ENCODE measurements at regions not wholly inside any gene's neighbourhood (a gene's known extent, or its start where the extent isn't known, plus 50 kb on each side); places are given as distances from the start of the nearest gene placed in this dataset.

- Histone ChIP-seq H3K27ac (peak overlapping the region; percentile 7 to 82 (median 64)), H3K4me1 (peaks cover 0 to 27% (median 3%) of the 10 kb centered on the region in 3 donors), H3K9me3 (no peaks in the 10 kb centered on the region), H3K27me3 (no peaks in the 10 kb centered on the region), H3K36me3 (no peaks in the 10 kb centered on the region), H3K4me3 (peak overlapping the region in 1 of 2 donors; percentile 34)
- 54 to 61% methylated on average over 4 to 12 of the region's 23 CpGs for WGBS, 2 donors (ENCODE audit: low coverage in 1 of 2)
- peak; percentile 72 for ATAC-seq
- TF ChIP-seq POLR2AphosphoS5 (IDR thresholded peaks at IDR 0.05) (peak; percentile 65), EP300 (IDR thresholded peaks at IDR 0.05) (peak; percentile 21), CTCF (IDR thresholded peaks at IDR 0.05) (peak in 3 of 4 experiments; percentile 74 to 89 (median 83)), POLR2A (IDR thresholded peaks at IDR 0.05) (no peak)
Measured at GRCh38 chr3:126259411-126260391, 79.3 kb upstream of the ALDH1L1 start.

GRCh38 chr3:126258670-126259069 lies 78.3 kb upstream of the ALDH1L1 start:
- H3K36me3 ChIP-seq: no peaks in the 10 kb centered on the region
- 60% methylated on average over 1 of the region's 1 CpG; no CpG with 5 or more reads in 1 of the 2 donors for WGBS, 2 donors (ENCODE audit: low coverage in 1 of 2)
- peak overlapping the region in 1 of 4 donors; percentile 82 for H3K27ac ChIP-seq
- TF ChIP-seq EP300 (IDR thresholded peaks at IDR 0.05): no peak
- TF ChIP-seq POLR2AphosphoS5 (IDR thresholded peaks at IDR 0.05): no peak
- no peak for TF ChIP-seq CTCF (IDR thresholded peaks at IDR 0.05)
- no peak for TF ChIP-seq POLR2A (IDR thresholded peaks at IDR 0.05)
- H3K4me1 ChIP-seq: peaks cover 0 to 25% (median 3%) of the 10 kb centered on the region in 3 donors
- no peak for ATAC-seq
- no peaks in the 10 kb centered on the region for H3K9me3 ChIP-seq
- H3K27me3 ChIP-seq: no peaks in the 10 kb centered on the region
- no peak overlapping the region for H3K4me3 ChIP-seq

- WGBS, 2 donors (ENCODE audit: low coverage in 1 of 2): 82 to 90% methylated on average over 3 of the region's 3 CpGs
- Histone ChIP-seq H3K27ac (no peak overlapping the region), H3K27me3 (no peaks in the 10 kb centered on the region), H3K4me1 (peaks cover 0 to 25% (median 3%) of the 10 kb centered on the region in 3 donors), H3K9me3 (no peaks in the 10 kb centered on the region), H3K4me3 (no peak overlapping the region), H3K36me3 (no peaks in the 10 kb centered on the region)
- no peak for TF ChIP-seq CTCF (IDR thresholded peaks at IDR 0.05)
- TF ChIP-seq POLR2AphosphoS5 (IDR thresholded peaks at IDR 0.05): no peak
- TF ChIP-seq POLR2A (IDR thresholded peaks at IDR 0.05): no peak
- no peak for TF ChIP-seq EP300 (IDR thresholded peaks at IDR 0.05)
- no peak for ATAC-seq
Measured at GRCh38 chr3:126257984-126258383, 77.6 kb upstream of the ALDH1L1 start.

- ATAC-seq: no peak
- no peaks in the 10 kb centered on the region for H3K9me3 ChIP-seq
- WGBS, 2 donors (ENCODE audit: low coverage in 1 of 2): 100% methylated on average over 1 to 5 of the region's 11 CpGs
- H3K36me3 ChIP-seq: no peaks in the 10 kb centered on the region
- no peak overlapping the region for H3K27ac ChIP-seq
- H3K4me3 ChIP-seq: no peak overlapping the region
- H3K4me1 ChIP-seq: peaks cover 0 to 25% (median 3%) of the 10 kb centered on the region in 3 donors
- no peaks in the 10 kb centered on the region for H3K27me3 ChIP-seq
- no peak for TF ChIP-seq POLR2AphosphoS5 (IDR thresholded peaks at IDR 0.05)
- TF ChIP-seq POLR2A (IDR thresholded peaks at IDR 0.05): no peak
- TF ChIP-seq EP300 (IDR thresholded peaks at IDR 0.05): no peak
- no peak for TF ChIP-seq CTCF (IDR thresholded peaks at IDR 0.05)
Measured at GRCh38 chr3:126257174-126257573, 76.8 kb upstream of the ALDH1L1 start.

Data from gastroesophageal sphincter (tissue), 4 donors.